Stimulated activated CD4-positive, alpha-beta T cell treated with anti-CD3 and anti-CD28 coated beads, Interleukin-1b, Interleukin-23, amount 100 ng/mL, for 1 hour (primary cell): ENCODE measurements at regions not wholly inside any gene's neighbourhood (a gene's known extent, or its start where the extent isn't known, plus 50 kb on each side); places are given as distances from the start of the nearest gene placed in this dataset.

Source experiments
- DNase-seq, 2 donors: peaks; one replicate each; pipeline ENCODE4 v3.0.0-alpha.2; 2020; ENCODE audit warnings: low read depth in 2 of 2

- DNase-seq: no peak
Measured at GRCh38 chr1:5716126-5716525, 276.1 kb downstream of the NPHP4 start.

- no peak for DNase-seq
Measured at GRCh38 chr1:5713101-5714010, 278.9 kb downstream of the NPHP4 start.

- no peak for DNase-seq
Measured at GRCh38 chr1:5711956-5712645, 280.1 kb downstream of the NPHP4 start.

GRCh38 chr1:5711079-5711478 is 281.1 kb downstream of the NPHP4 start:
- DNase-seq: no peak

- no peak for DNase-seq
Measured at GRCh38 chr1:5709976-5710375, 282.2 kb downstream of the NPHP4 start.

GRCh38 chr1:5709461-5709975 is 282.7 kb downstream of the NPHP4 start:
- no peak for DNase-seq

- DNase-seq: no peak
Measured at GRCh38 chr1:5708346-5709245, 283.6 kb downstream of the NPHP4 start.

GRCh38 chr1:5707566-5708345 is 284.5 kb downstream of the NPHP4 start:
- DNase-seq: no peak

- DNase-seq: no peak
Measured at GRCh38 chr1:5706239-5706638, 286.0 kb downstream of the NPHP4 start.

GRCh38 chr1:5705751-5706150 is 286.5 kb downstream of the NPHP4 start:
- DNase-seq: no peak

- no peak for DNase-seq
Measured at GRCh38 chr1:5704561-5705514, 287.4 kb downstream of the NPHP4 start.

GRCh38 chr1:5701642-5702041 is 290.6 kb downstream of the NPHP4 start:
- no peak for DNase-seq

GRCh38 chr1:5693568-5693967 is 298.7 kb downstream of the NPHP4 start:
- no peak for DNase-seq

GRCh38 chr1:5692664-5693063 is 299.6 kb downstream of the NPHP4 start:
- no peak for DNase-seq

GRCh38 chr1:5691795-5692509 is 300.3 kb downstream of the NPHP4 start:
- DNase-seq: no peak

- no peak for DNase-seq
Measured at GRCh38 chr1:5690898-5691297, 301.3 kb downstream of the NPHP4 start.

- DNase-seq: no peak
Measured at GRCh38 chr1:5690291-5690690, 301.9 kb downstream of the NPHP4 start.

GRCh38 chr1:5688081-5689077 is 303.8 kb downstream of the NPHP4 start:
- DNase-seq: no peak
